ENCODE measurements at regions not wholly inside any gene's neighbourhood (a gene's known extent, or its start where the extent isn't known, plus 50 kb on each side); places are given as distances from the start of the nearest gene placed in this dataset.

DNA sequence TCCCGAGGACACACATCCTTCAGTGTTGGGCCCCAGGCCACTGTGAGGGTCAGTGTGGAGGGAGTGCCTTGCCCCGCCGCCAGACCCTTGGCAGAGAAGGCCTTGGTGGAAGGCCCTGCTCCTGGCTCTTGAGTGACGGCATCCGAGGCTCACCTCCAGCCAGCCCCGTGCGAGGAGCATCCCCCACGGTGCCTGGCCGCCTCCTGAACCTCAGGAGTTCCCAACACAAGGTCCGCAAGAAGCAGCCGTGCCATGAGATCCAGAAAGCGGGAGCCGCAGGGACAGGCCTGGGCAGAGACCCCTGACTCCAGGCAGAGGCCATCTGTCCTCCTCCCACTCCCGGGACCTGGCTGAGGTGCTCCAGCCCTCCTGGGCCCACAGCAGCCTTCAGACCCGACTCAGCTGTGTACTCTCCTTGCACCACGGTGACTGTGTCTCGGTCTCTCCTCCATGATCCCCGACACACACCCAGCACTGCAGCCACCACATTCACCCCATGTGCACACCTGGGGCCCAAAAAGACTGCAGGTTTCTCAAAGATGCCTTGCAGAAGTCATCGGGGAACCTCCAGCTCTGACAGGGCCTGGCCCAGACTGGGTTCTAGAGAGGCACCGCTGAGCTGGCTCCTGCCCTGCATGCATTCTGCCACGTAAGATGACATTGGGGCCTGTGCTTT is 870.2 kb downstream of the BRD1 start:
- H3K9ac ChIP-seq (ENCODE audit: low read length in 2 of 2), result no peak overlapping the region
- no peaks in the 10 kb centered on the region for H3K36me3 ChIP-seq (ENCODE audit: control insufficient read depth in 2 of 2, insufficient read depth in 2 of 2, low read length in 2 of 2)
- H3K4me1 ChIP-seq (ENCODE audit: control insufficient read depth, insufficient read depth, low read length), result no peaks in the 10 kb centered on the region
- no peaks in the 10 kb centered on the region for H3K9me3 ChIP-seq (ENCODE audit: control insufficient read depth in 2 of 2, low read length in 2 of 2)
- H3K4me3 ChIP-seq (ENCODE audit: low read length in 2 of 2), result no peak overlapping the region
- H3K27me3 ChIP-seq (ENCODE audit: control insufficient read depth in 1 of 2, insufficient read depth in 2 of 2, low read length in 2 of 2), result peaks cover 10 to 23% of the 10 kb centered on the region in 2 donors
- H3K27ac ChIP-seq (ENCODE audit: low read length), result no peak overlapping the region

DNA sequence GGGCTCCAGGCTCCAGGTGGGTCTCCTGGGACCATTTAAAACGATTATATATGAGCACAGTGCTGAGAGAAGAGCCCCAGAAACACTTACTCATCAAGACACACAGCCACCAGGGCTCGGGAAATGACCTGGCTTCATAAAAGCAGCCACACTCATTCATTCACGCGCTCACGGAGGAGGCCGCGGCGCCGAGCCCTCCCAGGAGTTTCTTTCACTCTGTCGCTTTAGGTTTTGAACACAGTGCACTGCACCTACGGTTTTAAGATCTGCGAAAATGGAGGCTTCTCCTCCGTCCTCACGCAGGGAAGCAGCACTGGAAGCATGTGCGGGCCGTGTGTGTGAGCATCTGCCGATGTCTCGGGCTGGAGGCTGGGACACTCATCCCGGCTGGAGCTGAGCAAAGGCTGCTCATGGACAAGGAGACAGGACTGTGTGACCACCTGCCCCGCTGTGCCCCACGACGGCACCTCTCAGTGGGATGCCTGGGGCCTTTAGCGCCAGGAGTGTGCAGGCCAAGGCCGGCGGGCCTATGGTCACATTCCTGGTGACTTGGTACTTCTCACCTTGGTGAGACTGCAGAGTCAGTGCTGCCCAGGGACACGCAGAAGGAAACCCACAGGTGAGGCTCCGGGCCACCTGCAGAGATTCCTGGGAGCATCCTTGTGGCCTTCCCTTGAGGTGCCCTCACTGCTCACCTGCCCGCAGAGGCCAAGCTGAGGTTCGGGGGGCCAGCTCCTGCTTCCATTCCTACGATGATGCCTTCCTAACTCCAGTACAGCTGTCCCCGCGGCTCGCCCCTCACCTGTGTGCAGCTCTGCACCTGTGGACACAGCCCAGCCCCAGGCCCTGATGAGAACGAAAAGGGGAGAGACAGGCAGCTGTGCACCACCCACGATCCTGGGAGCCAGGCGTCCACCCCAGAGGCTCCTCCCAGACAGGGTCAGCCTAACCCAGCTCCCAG is 872.0 kb downstream of the BRD1 start:
- H3K4me3 ChIP-seq (ENCODE audit: low read length in 2 of 2), result no peak overlapping the region
- H3K36me3 ChIP-seq (ENCODE audit: control insufficient read depth in 2 of 2, insufficient read depth in 2 of 2, low read length in 2 of 2), result no peaks in the 10 kb centered on the region
- H3K9me3 ChIP-seq (ENCODE audit: control insufficient read depth in 2 of 2, low read length in 2 of 2), result no peaks in the 10 kb centered on the region
- no peak overlapping the region for H3K9ac ChIP-seq (ENCODE audit: low read length in 2 of 2)
- peaks cover under 1 to 16% of the 10 kb centered on the region in 2 donors for H3K27me3 ChIP-seq (ENCODE audit: control insufficient read depth in 1 of 2, insufficient read depth in 2 of 2, low read length in 2 of 2)
- no peak overlapping the region for H3K27ac ChIP-seq (ENCODE audit: low read length)
- no peaks in the 10 kb centered on the region for H3K4me1 ChIP-seq (ENCODE audit: control insufficient read depth, insufficient read depth, low read length)

DNA sequence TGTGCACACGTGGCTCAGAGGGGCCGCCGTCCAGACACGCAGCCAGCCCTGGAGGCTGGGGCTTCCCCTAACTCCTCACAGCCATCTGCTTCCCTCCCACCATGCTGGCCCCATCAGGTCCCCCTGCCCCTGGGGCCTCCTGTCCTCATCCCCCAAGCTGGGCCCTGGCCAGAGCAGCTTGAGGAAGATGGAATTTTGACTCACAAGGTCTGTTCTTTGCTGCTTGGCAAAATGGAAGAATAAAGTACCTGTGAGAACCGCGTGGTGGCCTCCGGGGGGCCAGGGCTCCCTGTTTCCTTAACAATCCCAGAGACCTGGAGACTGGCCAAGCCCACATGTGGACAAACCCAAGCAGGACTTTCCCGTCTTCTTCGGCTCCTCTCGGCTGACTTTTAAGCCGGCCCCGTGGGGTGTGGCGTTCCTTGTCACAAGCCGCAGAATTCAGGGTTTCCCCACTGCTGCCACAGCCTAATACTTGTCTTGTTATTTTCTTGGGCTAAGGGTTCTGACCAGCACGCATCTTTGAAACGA is 872.8 kb downstream of the BRD1 start:
- H3K27me3 ChIP-seq (ENCODE audit: control insufficient read depth in 1 of 2, insufficient read depth in 2 of 2, low read length in 2 of 2), result peaks cover 0 to 17% of the 10 kb centered on the region in 2 donors
- no peaks in the 10 kb centered on the region for H3K4me1 ChIP-seq (ENCODE audit: control insufficient read depth, insufficient read depth, low read length)
- no peaks in the 10 kb centered on the region for H3K36me3 ChIP-seq (ENCODE audit: control insufficient read depth in 2 of 2, insufficient read depth in 2 of 2, low read length in 2 of 2)
- H3K9ac ChIP-seq (ENCODE audit: low read length in 2 of 2), result no peak overlapping the region
- no peak overlapping the region for H3K4me3 ChIP-seq (ENCODE audit: low read length in 2 of 2)
- no peak overlapping the region for H3K27ac ChIP-seq (ENCODE audit: low read length)
- H3K9me3 ChIP-seq (ENCODE audit: control insufficient read depth in 2 of 2, low read length in 2 of 2), result no peaks in the 10 kb centered on the region

DNA sequence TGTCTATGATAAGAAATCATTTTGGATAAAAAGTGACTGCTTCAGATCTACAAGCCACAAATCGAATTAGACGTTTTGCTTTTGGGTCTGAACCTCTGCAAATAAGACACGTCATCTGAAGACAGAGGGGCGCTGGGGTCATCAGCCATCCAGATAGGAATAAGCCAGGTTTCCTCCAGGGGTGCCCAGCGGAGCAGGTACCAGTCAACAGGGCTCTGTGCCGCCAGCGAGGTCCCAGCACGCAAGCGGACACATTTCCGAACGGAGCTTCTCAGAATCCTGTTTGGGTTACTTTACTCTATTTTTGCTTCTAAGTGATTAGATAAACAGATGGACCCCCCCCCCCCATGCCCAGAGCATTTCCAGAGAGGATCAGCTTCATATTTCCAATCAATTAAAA is 873.8 kb downstream of the BRD1 start:
- no peak overlapping the region for H3K27ac ChIP-seq (ENCODE audit: low read length)
- H3K27me3 ChIP-seq (ENCODE audit: control insufficient read depth in 1 of 2, insufficient read depth in 2 of 2, low read length in 2 of 2), result peaks cover 5 to 17% of the 10 kb centered on the region in 2 donors
- H3K36me3 ChIP-seq (ENCODE audit: control insufficient read depth in 2 of 2, insufficient read depth in 2 of 2, low read length in 2 of 2), result no peaks in the 10 kb centered on the region
- H3K4me1 ChIP-seq (ENCODE audit: control insufficient read depth, insufficient read depth, low read length), result no peaks in the 10 kb centered on the region
- no peak overlapping the region for H3K4me3 ChIP-seq (ENCODE audit: low read length in 2 of 2)
- no peak overlapping the region for H3K9ac ChIP-seq (ENCODE audit: low read length in 2 of 2)
- H3K9me3 ChIP-seq (ENCODE audit: control insufficient read depth in 2 of 2, low read length in 2 of 2), result no peaks in the 10 kb centered on the region

DNA sequence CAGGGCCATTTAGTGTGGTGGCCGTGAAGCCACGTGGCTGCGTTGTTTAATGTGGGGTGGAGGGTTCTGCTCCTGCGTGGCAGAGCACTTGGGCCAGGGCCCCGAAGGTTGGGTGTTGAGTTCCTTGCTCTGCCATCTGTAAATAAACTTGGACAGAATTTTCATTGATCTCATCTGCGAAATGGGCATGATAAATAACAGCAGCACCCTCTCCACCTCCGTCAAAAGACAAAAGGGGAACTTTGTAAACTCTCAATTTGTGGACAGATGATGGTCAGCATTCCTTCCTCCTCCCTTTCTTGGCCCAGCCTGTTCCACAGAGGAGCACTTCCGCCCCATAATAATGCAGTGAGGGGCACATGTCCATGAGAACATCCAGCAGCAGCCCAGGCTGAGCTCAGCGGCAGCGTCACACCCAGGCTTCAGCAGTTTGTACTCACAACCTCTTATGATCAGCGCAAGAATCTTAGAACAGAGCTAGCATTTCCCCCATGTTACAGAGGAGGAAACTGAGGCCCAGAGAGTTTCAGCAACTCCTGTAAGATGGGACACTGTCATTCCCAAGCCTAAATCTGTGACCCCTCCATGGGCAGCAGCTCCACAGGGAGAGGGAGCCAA is 874.5 kb downstream of the BRD1 start:
- H3K9ac ChIP-seq (ENCODE audit: low read length in 2 of 2), result no peak overlapping the region
- H3K9me3 ChIP-seq (ENCODE audit: control insufficient read depth in 2 of 2, low read length in 2 of 2), result no peaks in the 10 kb centered on the region
- no peak overlapping the region for H3K27ac ChIP-seq (ENCODE audit: low read length)
- H3K27me3 ChIP-seq (ENCODE audit: control insufficient read depth in 1 of 2, insufficient read depth in 2 of 2, low read length in 2 of 2), result peaks cover 5 to 17% of the 10 kb centered on the region in 2 donors
- no peaks in the 10 kb centered on the region for H3K4me1 ChIP-seq (ENCODE audit: control insufficient read depth, insufficient read depth, low read length)
- no peak overlapping the region for H3K4me3 ChIP-seq (ENCODE audit: low read length in 2 of 2)
- no peaks in the 10 kb centered on the region for H3K36me3 ChIP-seq (ENCODE audit: control insufficient read depth in 2 of 2, insufficient read depth in 2 of 2, low read length in 2 of 2)

DNA sequence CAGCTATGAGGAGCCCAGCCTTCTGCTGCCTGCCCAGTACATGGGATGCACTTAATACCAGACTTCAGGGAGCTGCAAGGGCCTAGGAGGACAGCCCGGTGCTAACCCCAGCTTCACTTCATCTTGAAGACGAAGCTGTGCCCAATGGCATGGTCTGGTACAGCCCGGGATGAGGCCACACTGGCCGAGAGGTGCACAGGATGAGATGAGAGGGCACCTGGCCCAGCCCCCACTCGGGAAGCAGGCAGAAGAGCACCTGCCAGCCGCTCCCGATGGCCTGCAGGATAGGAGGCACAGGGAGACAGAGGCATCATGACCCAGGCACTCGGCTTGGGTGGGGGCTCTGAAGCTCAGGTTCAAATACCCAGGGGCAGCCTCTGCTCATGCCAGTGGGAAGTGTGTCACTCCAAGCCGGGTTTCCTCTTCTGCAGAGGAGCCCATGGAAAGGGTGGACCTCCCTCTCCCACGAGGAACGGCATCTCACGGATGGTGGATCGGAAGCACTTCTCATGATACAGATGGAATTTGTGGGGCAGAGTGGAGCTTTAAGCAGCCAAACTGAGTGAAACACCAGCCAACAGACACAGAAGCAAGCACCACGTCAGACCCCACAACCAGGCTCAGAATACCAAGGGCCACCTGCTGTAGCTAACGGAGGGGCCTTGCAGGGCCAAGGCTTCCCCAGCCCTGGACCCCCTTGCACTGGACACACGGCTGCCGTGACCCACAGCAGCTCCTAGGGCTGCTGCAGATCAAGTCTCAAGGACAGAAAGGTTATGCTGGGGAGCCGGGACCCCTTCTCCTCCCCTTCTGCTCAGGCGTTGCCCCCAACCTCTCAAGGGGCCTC is 875.2 kb downstream of the BRD1 start:
- Histone ChIP-seq H3K9ac (ENCODE audit: low read length in 2 of 2) (no peak overlapping the region), H3K4me3 (ENCODE audit: low read length in 2 of 2) (no peak overlapping the region), H3K27me3 (ENCODE audit: control insufficient read depth in 1 of 2, insufficient read depth in 2 of 2, low read length in 2 of 2) (peaks cover 5 to 17% of the 10 kb centered on the region in 2 donors), H3K27ac (ENCODE audit: low read length) (no peak overlapping the region), H3K9me3 (ENCODE audit: control insufficient read depth in 2 of 2, low read length in 2 of 2) (no peaks in the 10 kb centered on the region), H3K36me3 (ENCODE audit: control insufficient read depth in 2 of 2, insufficient read depth in 2 of 2, low read length in 2 of 2) (no peaks in the 10 kb centered on the region), H3K4me1 (ENCODE audit: control insufficient read depth, insufficient read depth, low read length) (no peaks in the 10 kb centered on the region)

DNA sequence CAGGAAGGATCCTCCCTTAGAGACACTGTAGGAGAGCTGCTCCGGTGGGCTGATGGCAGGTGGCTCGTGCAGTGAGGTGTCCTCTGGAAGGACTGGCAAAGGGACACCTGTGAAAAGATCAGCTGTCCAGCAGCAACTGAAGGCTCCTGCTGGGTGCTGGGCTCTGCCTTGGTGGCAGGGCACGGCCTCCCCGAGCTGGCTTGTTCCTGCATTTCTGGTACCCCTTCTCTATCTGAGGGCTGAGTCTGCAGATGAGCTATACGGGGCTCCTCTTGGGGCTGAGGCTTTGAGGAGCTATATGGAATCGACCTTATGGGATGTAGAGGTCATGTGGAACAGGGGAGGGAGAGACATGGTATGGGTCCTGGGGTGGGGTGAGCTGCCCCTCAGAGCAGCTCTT is 875.8 kb downstream of the BRD1 start:
- H3K4me1 ChIP-seq (ENCODE audit: control insufficient read depth, insufficient read depth, low read length), result no peaks in the 10 kb centered on the region
- H3K4me3 ChIP-seq (ENCODE audit: low read length in 2 of 2), result no peak overlapping the region
- no peak overlapping the region for H3K27ac ChIP-seq (ENCODE audit: low read length)
- H3K36me3 ChIP-seq (ENCODE audit: control insufficient read depth in 2 of 2, insufficient read depth in 2 of 2, low read length in 2 of 2), result no peaks in the 10 kb centered on the region
- no peak overlapping the region for H3K9ac ChIP-seq (ENCODE audit: low read length in 2 of 2)
- peaks cover 5 to 14% of the 10 kb centered on the region in 2 donors for H3K27me3 ChIP-seq (ENCODE audit: control insufficient read depth in 1 of 2, insufficient read depth in 2 of 2, low read length in 2 of 2)
- H3K9me3 ChIP-seq (ENCODE audit: control insufficient read depth in 2 of 2, low read length in 2 of 2), result no peaks in the 10 kb centered on the region

DNA sequence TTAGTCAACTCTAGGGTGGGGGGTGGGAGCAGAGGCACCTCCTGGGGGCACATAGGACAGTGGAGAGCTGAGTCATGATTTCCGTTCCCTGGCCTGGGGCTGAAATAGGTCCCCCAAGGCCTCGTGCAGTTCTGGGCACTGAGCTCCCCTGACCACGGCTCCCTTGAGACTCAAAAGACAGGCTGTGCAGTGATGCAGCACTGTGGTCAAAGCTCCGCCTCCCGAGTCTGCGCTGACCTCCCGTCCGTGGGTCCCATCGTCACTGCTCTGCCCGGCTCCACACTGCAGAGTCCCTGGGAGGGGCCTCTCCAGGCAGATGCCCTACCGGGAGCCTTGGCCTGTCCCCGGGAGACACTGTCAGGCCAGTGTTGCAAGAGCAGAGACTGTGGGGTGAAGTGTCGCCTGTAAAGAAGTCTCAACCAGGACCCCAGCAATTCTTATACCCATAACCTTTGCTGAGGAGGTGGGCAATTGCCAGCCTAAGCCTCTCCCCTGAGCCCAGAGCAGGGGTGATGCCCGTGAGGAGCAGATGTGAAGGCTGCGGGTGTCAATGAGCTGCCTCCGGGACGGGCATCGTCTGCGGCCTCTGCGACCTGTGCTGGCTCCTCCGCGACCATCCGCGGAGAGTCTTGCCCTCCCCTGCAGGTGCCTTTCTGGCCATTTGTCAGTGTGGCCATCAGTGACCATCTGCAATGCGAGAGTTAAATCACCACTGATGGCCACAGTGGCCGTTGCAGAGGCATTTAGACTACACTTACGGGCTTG is 877.3 kb downstream of the BRD1 start:
- no peaks in the 10 kb centered on the region for H3K36me3 ChIP-seq (ENCODE audit: control insufficient read depth in 2 of 2, insufficient read depth in 2 of 2, low read length in 2 of 2)
- no peaks in the 10 kb centered on the region for H3K9me3 ChIP-seq (ENCODE audit: control insufficient read depth in 2 of 2, low read length in 2 of 2)
- no peak overlapping the region for H3K27ac ChIP-seq (ENCODE audit: low read length)
- H3K9ac ChIP-seq (ENCODE audit: low read length in 2 of 2), result no peak overlapping the region
- peaks cover 5 to 11% of the 10 kb centered on the region in 2 donors for H3K27me3 ChIP-seq (ENCODE audit: control insufficient read depth in 1 of 2, insufficient read depth in 2 of 2, low read length in 2 of 2)
- H3K4me1 ChIP-seq (ENCODE audit: control insufficient read depth, insufficient read depth, low read length), result no peaks in the 10 kb centered on the region
- no peak overlapping the region for H3K4me3 ChIP-seq (ENCODE audit: low read length in 2 of 2)

DNA sequence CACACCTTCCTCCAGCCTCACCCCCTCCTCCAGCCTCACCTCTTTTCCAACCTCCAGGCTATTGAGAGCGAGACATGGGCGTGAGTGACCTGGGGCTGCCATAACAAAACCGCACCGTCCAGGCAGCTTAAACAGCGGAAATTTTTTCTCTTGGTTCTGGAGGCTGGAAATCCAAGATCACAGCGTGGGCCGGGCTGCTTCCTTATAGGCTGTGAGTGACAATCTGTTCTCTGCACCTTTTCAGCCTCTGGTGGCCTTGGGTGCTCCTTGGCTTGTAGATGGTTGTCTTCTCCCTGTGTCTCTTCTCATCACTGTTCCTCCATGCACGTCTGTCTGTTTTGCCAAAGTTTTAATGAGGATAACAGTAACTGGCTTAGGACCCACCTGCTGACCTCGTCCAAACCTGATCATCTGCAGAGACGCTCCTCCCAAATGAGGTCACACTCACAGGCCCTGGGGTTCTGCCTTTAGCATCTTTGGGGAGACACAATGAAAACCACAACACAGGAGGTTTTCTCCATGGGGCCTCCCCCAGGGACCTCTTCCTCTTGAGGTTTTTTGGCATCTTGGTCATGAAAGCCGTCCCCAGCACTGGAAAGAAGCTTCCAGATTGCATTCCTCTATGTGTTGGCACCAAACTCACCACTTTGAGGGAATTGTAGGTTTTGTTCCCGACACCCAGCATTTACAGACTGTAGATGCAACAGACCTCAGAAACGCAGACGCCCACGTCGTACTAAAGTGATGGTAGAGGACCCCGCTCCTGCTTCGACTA is 878.1 kb downstream of the BRD1 start:
- Histone ChIP-seq H3K4me1 (ENCODE audit: control insufficient read depth, insufficient read depth, low read length) (no peaks in the 10 kb centered on the region), H3K9ac (ENCODE audit: low read length in 2 of 2) (no peak overlapping the region), H3K27me3 (ENCODE audit: control insufficient read depth in 1 of 2, insufficient read depth in 2 of 2, low read length in 2 of 2) (peaks cover 5 to 13% of the 10 kb centered on the region in 2 donors), H3K36me3 (ENCODE audit: control insufficient read depth in 2 of 2, insufficient read depth in 2 of 2, low read length in 2 of 2) (no peaks in the 10 kb centered on the region), H3K4me3 (ENCODE audit: low read length in 2 of 2) (no peak overlapping the region), H3K27ac (ENCODE audit: low read length) (no peak overlapping the region), H3K9me3 (ENCODE audit: control insufficient read depth in 2 of 2, low read length in 2 of 2) (no peaks in the 10 kb centered on the region)

Data from stomach smooth muscle (tissue), 2 donors.